CD1c-positive myeloid dendritic cell (primary cell): ENCODE measurements at regions not wholly inside any gene's neighbourhood (a gene's known extent, or its start where the extent isn't known, plus 50 kb on each side); places are given as distances from the start of the nearest gene placed in this dataset.

Experiments used
- DNase-seq: peaks from one replicate; pipeline ENCODE4 v3.0.0-alpha.2; 2016; ENCODE audit errors: extremely low spot score

- DNase-seq, result no peak
Measured at GRCh38 chr14:51473808-51474565, 177.7 kb upstream of the FRMD6 start.

GRCh38 chr14:51474854-51475253 lies 176.9 kb upstream of the FRMD6 start:
- DNase-seq, result no peak

- DNase-seq, result no peak
Measured at GRCh38 chr14:51478175-51478621, 173.5 kb upstream of the FRMD6 start.

GRCh38 chr14:51479584-51480325 lies 172.0 kb upstream of the FRMD6 start:
- DNase-seq, result no peak

- no peak for DNase-seq
Measured at GRCh38 chr14:51481643-51482042, 170.1 kb upstream of the FRMD6 start.

GRCh38 chr14:51482102-51482501 lies 169.6 kb upstream of the FRMD6 start:
- DNase-seq, result no peak

- no peak for DNase-seq
Measured at GRCh38 chr14:51484485-51484884, 167.2 kb upstream of the FRMD6 start.

GRCh38 chr14:51485733-51486132 lies 166.0 kb upstream of the FRMD6 start:
- DNase-seq, result no peak

- no peak for DNase-seq
Measured at GRCh38 chr14:51487848-51488247, 163.9 kb upstream of the FRMD6 start.

- DNase-seq, result no peak
Measured at GRCh38 chr14:51488569-51489220, 163.0 kb upstream of the FRMD6 start.

GRCh38 chr14:51490205-51490604 lies 161.5 kb upstream of the FRMD6 start:
- DNase-seq, result no peak

- no peak for DNase-seq
Measured at GRCh38 chr14:51491036-51491545, 160.6 kb upstream of the FRMD6 start.

- DNase-seq, result no peak
Measured at GRCh38 chr14:51491776-51492175, 159.9 kb upstream of the FRMD6 start.

- DNase-seq, result no peak
Measured at GRCh38 chr14:51495319-51495718, 156.4 kb upstream of the FRMD6 start.

GRCh38 chr14:51498411-51499227 lies 153.1 kb upstream of the FRMD6 start:
- DNase-seq, result no peak

GRCh38 chr14:51500776-51501175 lies 150.9 kb upstream of the FRMD6 start:
- DNase-seq, result no peak

GRCh38 chr14:51501746-51502145 lies 150.0 kb upstream of the FRMD6 start:
- DNase-seq, result no peak

- no peak for DNase-seq
Measured at GRCh38 chr14:51504669-51505068, 147.0 kb upstream of the FRMD6 start.

GRCh38 chr14:51507511-51507905 lies 144.2 kb upstream of the FRMD6 start:
- no peak for DNase-seq

GRCh38 chr14:51507906-51508511 lies 143.7 kb upstream of the FRMD6 start:
- DNase-seq, result no peak

- DNase-seq, result no peak
Measured at GRCh38 chr14:51511265-51511664, 140.4 kb upstream of the FRMD6 start.
